ENCODE measurements at regions not wholly inside any gene's neighbourhood (a gene's known extent, or its start where the extent isn't known, plus 50 kb on each side); places are given as distances from the start of the nearest gene placed in this dataset.

- TF ChIP-seq EP300 (IDR thresholded peaks at IDR 0.05; ENCODE audit: low read depth) (no peak), POLR2A (IDR thresholded peaks at IDR 0.05) (no peak), CTCF (IDR thresholded peaks at IDR 0.05) (no peak), POLR2AphosphoS5 (IDR thresholded peaks at IDR 0.05) (no peak)
Measured at GRCh38 chr12:116332705-116333380, 55.4 kb upstream of the MED13L start.
